H9 (cell line): ENCODE measurements at regions not wholly inside any gene's neighbourhood (a gene's known extent, or its start where the extent isn't known, plus 50 kb on each side); places are given as distances from the start of the nearest gene placed in this dataset.

Experiments used
- DNase-seq: peaks from one replicate; pipeline ENCODE4 v3.0.0-alpha.2; 2017
- H2AFZ ChIP-seq: one replicate; pipeline ENCODE4 v1.6.1; 2013; ENCODE audit warnings: mild to moderate bottlenecking, low read length, control low read depth, moderate library complexity
- H2AK5ac ChIP-seq: 2 replicates; pipeline ENCODE4 v1.6.1; 2013; ENCODE audit warnings: low read length, control low read depth, mixed read lengths; ENCODE audit not compliant: insufficient read length
- H2BK120ac ChIP-seq: one replicate; pipeline ENCODE4 v1.6.1; 2013; ENCODE audit warnings: low read depth, mild to moderate bottlenecking, low read length, control low read depth, inconsistent platforms; ENCODE audit not compliant: poor library complexity, severe bottlenecking
- H2BK12ac ChIP-seq: 2 replicates; pipeline ENCODE4 v1.6.1; 2013; ENCODE audit warnings: low read length, control low read depth, mixed read lengths, low read depth; ENCODE audit not compliant: insufficient read length
- H2BK15ac ChIP-seq: 2 replicates; pipeline ENCODE4 v1.6.1; 2013; ENCODE audit warnings: low read depth, low read length, control low read depth
- H2BK20ac ChIP-seq: one replicate; pipeline ENCODE4 v1.6.1; 2013; ENCODE audit warnings: low read depth, mild to moderate bottlenecking, low read length, control low read depth, inconsistent platforms; ENCODE audit not compliant: poor library complexity, severe bottlenecking
- H2BK5ac ChIP-seq: 2 replicates; pipeline ENCODE4 v1.6.1; 2013; ENCODE audit warnings: low read length, control low read depth, mixed read lengths; ENCODE audit not compliant: insufficient read length
- H3K14ac ChIP-seq: 2 replicates; pipeline ENCODE4 v1.6.1; 2013; ENCODE audit warnings: low read length, control low read depth; ENCODE audit not compliant: insufficient read depth
- H3K18ac ChIP-seq: 2 replicates; pipeline ENCODE4 v1.6.1; 2013; ENCODE audit warnings: low read depth, mild to moderate bottlenecking, mixed read lengths, low read length, control low read depth; ENCODE audit not compliant: insufficient read length
- H3K23ac ChIP-seq: 2 replicates; pipeline ENCODE4 v1.6.1; 2013; ENCODE audit warnings: low read length, control low read depth, mixed read lengths, low read depth; ENCODE audit not compliant: insufficient read length
- H3K23me2 ChIP-seq: 2 replicates; pipeline ENCODE4 v1.6.1; 2013; ENCODE audit warnings: low read depth, mild to moderate bottlenecking, mixed read lengths, low read length, control low read depth; ENCODE audit not compliant: insufficient read length, poor library complexity, severe bottlenecking
- H3K27ac ChIP-seq: 2 replicates; pipeline ENCODE4 v1.5.1; 2013; ENCODE audit warnings: low read length, control low read depth, mixed read lengths, low read depth; ENCODE audit not compliant: insufficient read length
- H3K27me3 ChIP-seq: 2 replicates; pipeline ENCODE4 v1.6.1; 2013; ENCODE audit warnings: low read length, control low read depth, inconsistent platforms; ENCODE audit not compliant: insufficient read depth
- H3K4ac ChIP-seq: 2 replicates; pipeline ENCODE4 v1.6.1; 2013; ENCODE audit warnings: low read depth, mild to moderate bottlenecking, control low read depth, inconsistent platforms, low read length, moderate library complexity
- H3K4me1 ChIP-seq: 2 replicates; pipeline ENCODE4 v1.6.1; 2013; ENCODE audit warnings: low read length, control low read depth, inconsistent platforms; ENCODE audit not compliant: insufficient read depth
- H3K4me2 ChIP-seq: 2 replicates; pipeline ENCODE4 v1.6.1; 2013; ENCODE audit warnings: low read length, control low read depth, mixed read lengths; ENCODE audit not compliant: insufficient read length, insufficient read depth
- H3K56ac ChIP-seq: 2 replicates; pipeline ENCODE4 v1.6.1; 2013; ENCODE audit warnings: low read depth, mild to moderate bottlenecking, mixed read lengths, low read length, control low read depth; ENCODE audit not compliant: insufficient read length
- H3K79me1 ChIP-seq: 2 replicates; pipeline ENCODE4 v1.6.1; 2013; ENCODE audit warnings: low read depth, mild to moderate bottlenecking, moderate library complexity, low read length, control low read depth, inconsistent platforms; ENCODE audit not compliant: insufficient read depth, poor library complexity, severe bottlenecking
- H3K79me2 ChIP-seq: 2 replicates; pipeline ENCODE4 v1.6.1; 2013; ENCODE audit warnings: low read length, control low read depth, inconsistent platforms; ENCODE audit not compliant: insufficient read depth
- H3K9ac ChIP-seq: 2 replicates; pipeline ENCODE4 v1.6.1; 2013; ENCODE audit warnings: low read length, control low read depth, mixed read lengths; ENCODE audit not compliant: insufficient read length; ENCODE audit errors: extremely low read depth
- H3K9me3 ChIP-seq: one replicate; pipeline ENCODE4 v1.6.1; 2013; ENCODE audit warnings: low read depth, low read length, inconsistent platforms; ENCODE audit not compliant: control insufficient read depth
- H3T11ph ChIP-seq: one replicate; pipeline ENCODE4 v1.6.1; 2013; ENCODE audit warnings: mild to moderate bottlenecking, low read length, control low read depth, inconsistent platforms
- H4K20me1 ChIP-seq: one replicate; pipeline ENCODE4 v1.6.1; 2013; ENCODE audit not compliant: control insufficient read depth, insufficient read length, insufficient read depth
- H4K5ac ChIP-seq: 2 replicates; pipeline ENCODE4 v1.6.1; 2013; ENCODE audit warnings: low read depth, mild to moderate bottlenecking, mixed read lengths, low read length, control low read depth; ENCODE audit not compliant: insufficient read length
- H4K8ac ChIP-seq: replicated peaks from 2 replicates; pipeline ENCODE4 v1.6.1; 2013; ENCODE audit warnings: low read length, control low read depth, mixed read lengths, low read depth; ENCODE audit not compliant: insufficient read length
- H4K91ac ChIP-seq: 2 replicates; pipeline ENCODE4 v1.6.1; 2013; ENCODE audit warnings: low read depth, mild to moderate bottlenecking, moderate library complexity, mixed read lengths, low read length, control low read depth; ENCODE audit not compliant: insufficient read length
- H3K27ac Mint-ChIP-seq, 3 experiments: 2 replicates in 2 of 3; 3 replicates in 1 of 3; pipeline ENCODE4 v1.8.0; 2020 to 2021; ENCODE audit warnings: mixed read lengths in 3 of 3, mild to moderate bottlenecking in 1 of 3, moderate library complexity in 1 of 3
- H3K27me3 Mint-ChIP-seq: 2 replicates; pipeline ENCODE4 v1.8.0; 2021; ENCODE audit warnings: low read depth, mild to moderate bottlenecking, moderate library complexity, mixed read lengths
- H3K36me3 Mint-ChIP-seq, 3 experiments: 2 replicates in 2 of 3; 3 replicates in 1 of 3; pipeline ENCODE4 v1.8.0; 2020 to 2021; ENCODE audit warnings: low read depth in 3 of 3, mixed read lengths in 3 of 3; ENCODE audit not compliant: insufficient read depth in 1 of 3
- H3K4me1 Mint-ChIP-seq, 2 experiments: 2 replicates each; pipeline ENCODE4 v1.8.0; 2020; ENCODE audit warnings: mixed read lengths in 2 of 2
- H3K4me3 Mint-ChIP-seq, 2 experiments: 2 replicates in 1 of 2; 3 replicates in 1 of 2; pipeline ENCODE4 v1.8.0; 2020 to 2021; ENCODE audit warnings: mild to moderate bottlenecking in 2 of 2, mixed read lengths in 2 of 2, moderate library complexity in 1 of 2
- H3K9me3 Mint-ChIP-seq, 2 experiments: 2 replicates in 1 of 2; 3 replicates in 1 of 2; pipeline ENCODE4 v1.8.0; 2020; ENCODE audit warnings: mild to moderate bottlenecking in 2 of 2, mixed read lengths in 2 of 2, moderate library complexity in 1 of 2
- WGBS: extraction: QIAGEN DNeasy Blood & Tissue Kit; methylation state at CpG from one replicate; pipeline ENCODE4 v1.1.7; 2013; ENCODE audit warnings: missing lambda C conversion rate, low lambda C conversion rate, mixed read lengths; ENCODE audit not compliant: insufficient read length; ENCODE audit errors: extremely low coverage; 5-methylcytosine and 5-hydroxymethylcytosine counted together
- TF ChIP-seq, protein P1 (sequence below): fragments of 200-600 bp; sonication (generic); conservative IDR thresholded peaks from 3 replicates; pipeline ENCODE4 v1.8.0; 2021; ENCODE audit warnings: antibody characterized with exemption, mild to moderate bottlenecking

DNA sequence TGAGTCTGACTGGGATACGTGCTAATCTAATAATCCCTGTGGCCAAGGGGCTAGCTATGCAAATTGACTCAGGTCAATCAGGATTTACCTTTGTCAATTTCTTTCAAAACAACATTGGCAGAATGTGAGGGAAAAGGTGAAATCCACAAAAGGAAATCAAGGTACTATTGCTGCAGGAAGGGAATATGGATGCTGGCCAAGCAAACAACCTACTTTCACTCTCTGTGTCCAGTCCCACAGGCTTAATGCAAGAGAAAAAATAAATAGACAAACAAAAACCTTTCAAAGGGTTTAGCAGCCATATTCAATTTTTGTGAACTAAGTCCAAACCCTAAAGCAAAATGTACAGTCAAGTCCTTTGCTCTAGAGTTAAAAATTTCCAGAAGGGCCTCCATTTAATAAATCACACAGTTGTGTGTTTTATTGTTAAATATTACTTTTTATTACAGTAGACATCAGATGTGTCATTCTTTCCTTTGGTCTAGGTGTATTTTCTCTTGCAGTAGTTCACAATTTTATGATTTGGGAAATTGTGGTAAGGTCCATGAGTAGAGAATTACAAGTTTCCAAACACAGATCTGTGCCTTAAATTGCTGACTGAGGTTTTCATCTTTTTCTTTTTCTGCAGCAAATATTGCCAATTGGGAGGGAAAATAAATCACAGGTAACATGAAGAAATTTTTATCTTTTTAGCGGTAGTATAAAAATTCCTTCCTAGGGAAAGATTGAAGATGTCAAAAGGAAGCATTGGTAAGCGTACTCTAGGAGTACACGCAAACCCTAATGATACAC lies 309.1 kb downstream of the DMAC1 start:
- TF ChIP-seq, protein P1, sequence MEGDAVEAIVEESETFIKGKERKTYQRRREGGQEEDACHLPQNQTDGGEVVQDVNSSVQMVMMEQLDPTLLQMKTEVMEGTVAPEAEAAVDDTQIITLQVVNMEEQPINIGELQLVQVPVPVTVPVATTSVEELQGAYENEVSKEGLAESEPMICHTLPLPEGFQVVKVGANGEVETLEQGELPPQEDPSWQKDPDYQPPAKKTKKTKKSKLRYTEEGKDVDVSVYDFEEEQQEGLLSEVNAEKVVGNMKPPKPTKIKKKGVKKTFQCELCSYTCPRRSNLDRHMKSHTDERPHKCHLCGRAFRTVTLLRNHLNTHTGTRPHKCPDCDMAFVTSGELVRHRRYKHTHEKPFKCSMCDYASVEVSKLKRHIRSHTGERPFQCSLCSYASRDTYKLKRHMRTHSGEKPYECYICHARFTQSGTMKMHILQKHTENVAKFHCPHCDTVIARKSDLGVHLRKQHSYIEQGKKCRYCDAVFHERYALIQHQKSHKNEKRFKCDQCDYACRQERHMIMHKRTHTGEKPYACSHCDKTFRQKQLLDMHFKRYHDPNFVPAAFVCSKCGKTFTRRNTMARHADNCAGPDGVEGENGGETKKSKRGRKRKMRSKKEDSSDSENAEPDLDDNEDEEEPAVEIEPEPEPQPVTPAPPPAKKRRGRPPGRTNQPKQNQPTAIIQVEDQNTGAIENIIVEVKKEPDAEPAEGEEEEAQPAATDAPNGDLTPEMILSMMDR = no peak
- Mint-ChIP-seq H3K27me3 (no peaks in the 10 kb centered on the region; the same call in 1 of the 2 replicates), H3K4me3 (no peak overlapping the region), H3K27ac (no peak overlapping the region), H3K4me1 (no peaks in the 10 kb centered on the region; a peak in 2 of 4 replicates), H3K9me3 (no peaks in the 10 kb centered on the region), H3K36me3 (no peaks in the 10 kb centered on the region)
- Histone ChIP-seq H2BK12ac (no peak overlapping the region), H2BK120ac (no peak overlapping the region), H3K79me1 (no peaks in the 10 kb centered on the region), H2BK20ac (no peak overlapping the region), H4K5ac (no peak overlapping the region), H4K8ac (no peak overlapping the region), H3K79me2 (no peaks in the 10 kb centered on the region), H3K27ac (no peak overlapping the region), H2AK5ac (no peak overlapping the region), H3T11ph (no peak overlapping the region), H4K20me1 (no peaks in the 10 kb centered on the region), H4K91ac (no peak overlapping the region), H3K4me1 (no peaks in the 10 kb centered on the region), H3K23ac (no peak overlapping the region), H3K9me3 (no peaks in the 10 kb centered on the region), H3K4ac (no peak overlapping the region), H2BK15ac (no peak overlapping the region), H3K23me2 (no peaks in the 10 kb centered on the region), H3K9ac (no peak overlapping the region), H3K14ac (no peak overlapping the region), H3K4me2 (no peak overlapping the region), H2AFZ (no peak overlapping the region), H3K27me3 (no peaks in the 10 kb centered on the region), H3K56ac (no peak overlapping the region), H2BK5ac (no peak overlapping the region), H3K18ac (no peak overlapping the region)
- WGBS = no CpG with 5 or more reads among the region's 4 CpGs
- DNase-seq = no peak
